ENCODE measurements at regions not wholly inside any gene's neighbourhood (a gene's known extent, or its start where the extent isn't known, plus 50 kb on each side); places are given as distances from the start of the nearest gene placed in this dataset.

DNA sequence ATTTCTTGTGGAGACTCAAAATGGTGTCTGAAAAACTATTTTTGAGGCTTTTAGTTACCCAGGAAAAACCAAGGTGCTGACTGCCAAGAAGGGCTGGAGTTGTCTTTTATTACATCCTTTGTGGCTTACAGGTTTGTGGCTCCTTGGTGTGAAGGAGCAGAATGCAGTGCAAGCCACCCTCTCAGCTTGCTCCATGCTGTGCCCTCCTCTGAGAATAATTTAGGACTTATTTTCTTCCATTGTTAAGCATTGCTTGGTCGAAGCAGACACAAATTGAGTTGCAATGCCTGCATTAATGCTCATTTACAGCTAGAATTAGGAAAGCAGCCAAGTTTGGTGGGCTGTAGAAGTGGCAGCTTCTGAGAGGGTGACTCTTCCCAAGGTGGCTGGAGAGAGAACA, 272.2 kb downstream of the KIF4B start:
- Histone ChIP-seq H3K4me2 (ENCODE audit: low read length) (no peak overlapping the region), H4K20me1 (ENCODE audit: insufficient read depth, low read length) (no peaks in the 10 kb centered on the region), H3K27ac (ENCODE audit: low read depth, low read length, poor library complexity, severe bottlenecking) (no peak overlapping the region), H3K36me3 (ENCODE audit: insufficient read depth, low read length) (no peaks in the 10 kb centered on the region), H3K79me2 (ENCODE audit: insufficient read depth, low read depth, low read length) (no peaks in the 10 kb centered on the region), H3K4me3 (ENCODE audit: low read depth, low read length, poor library complexity, severe bottlenecking) (no peak overlapping the region), H3K9me3 (ENCODE audit: low read length) (no peaks in the 10 kb centered on the region), H3K4me1 (ENCODE audit: insufficient read depth, low read length, poor library complexity, severe bottlenecking) (no peaks in the 10 kb centered on the region), H3K9me2 (ENCODE audit: insufficient read depth, low read length) (no peaks in the 10 kb centered on the region), H2AFZ (ENCODE audit: low read length) (no peak overlapping the region)
- ChIA-PET CTCF (ENCODE audit: unreplicated experiment) (no interaction called here), POLR2A (no interaction called here)
- no peak for TF ChIP-seq EZH2phosphoT487 (IDR thresholded peaks at IDR 0.05; ENCODE audit: borderline replicate concordance, low read depth, low read length)
- TF ChIP-seq, protein P1, sequence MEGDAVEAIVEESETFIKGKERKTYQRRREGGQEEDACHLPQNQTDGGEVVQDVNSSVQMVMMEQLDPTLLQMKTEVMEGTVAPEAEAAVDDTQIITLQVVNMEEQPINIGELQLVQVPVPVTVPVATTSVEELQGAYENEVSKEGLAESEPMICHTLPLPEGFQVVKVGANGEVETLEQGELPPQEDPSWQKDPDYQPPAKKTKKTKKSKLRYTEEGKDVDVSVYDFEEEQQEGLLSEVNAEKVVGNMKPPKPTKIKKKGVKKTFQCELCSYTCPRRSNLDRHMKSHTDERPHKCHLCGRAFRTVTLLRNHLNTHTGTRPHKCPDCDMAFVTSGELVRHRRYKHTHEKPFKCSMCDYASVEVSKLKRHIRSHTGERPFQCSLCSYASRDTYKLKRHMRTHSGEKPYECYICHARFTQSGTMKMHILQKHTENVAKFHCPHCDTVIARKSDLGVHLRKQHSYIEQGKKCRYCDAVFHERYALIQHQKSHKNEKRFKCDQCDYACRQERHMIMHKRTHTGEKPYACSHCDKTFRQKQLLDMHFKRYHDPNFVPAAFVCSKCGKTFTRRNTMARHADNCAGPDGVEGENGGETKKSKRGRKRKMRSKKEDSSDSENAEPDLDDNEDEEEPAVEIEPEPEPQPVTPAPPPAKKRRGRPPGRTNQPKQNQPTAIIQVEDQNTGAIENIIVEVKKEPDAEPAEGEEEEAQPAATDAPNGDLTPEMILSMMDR (conservative IDR thresholded peaks at IDR 0.05; ENCODE audit: low read length), result no peak
- BruUV-seq (replicated peaks), result no TSS peak
- intact Hi-C loops (cut with micrococcal nuclease; ENCODE audit: unreplicated experiment), result no loop called here
- DNase-seq (ENCODE audit: low spot score), result no peak

DNA sequence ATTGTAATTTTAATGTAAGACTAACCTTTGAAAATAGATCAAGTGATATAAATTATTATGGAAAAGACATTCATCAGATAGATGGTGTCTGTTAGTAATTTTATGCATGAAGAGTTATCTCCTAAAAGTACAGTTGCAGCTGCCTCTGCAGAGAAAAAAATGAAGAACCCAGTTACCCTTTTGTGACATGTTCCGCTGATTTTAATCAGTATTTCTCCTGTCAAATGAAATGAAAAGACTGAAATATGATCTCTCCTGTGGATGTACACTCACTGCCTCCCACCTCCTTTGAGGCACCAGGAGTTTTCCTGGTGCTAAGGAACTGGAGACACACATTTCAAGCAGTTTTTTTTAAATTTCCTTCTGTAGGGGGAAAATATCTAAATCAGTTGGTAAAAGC, 277.4 kb downstream of the KIF4B start:
- no peak overlapping the region for H3K27ac ChIP-seq (ENCODE audit: low read depth, low read length, poor library complexity, severe bottlenecking)
- H4K20me1 ChIP-seq (ENCODE audit: insufficient read depth, low read length), result no peaks in the 10 kb centered on the region
- no peaks in the 10 kb centered on the region for H3K4me1 ChIP-seq (ENCODE audit: insufficient read depth, low read length, poor library complexity, severe bottlenecking)
- CTCF ChIA-PET (ENCODE audit: unreplicated experiment), result no interaction called here
- no peak overlapping the region for H3K4me2 ChIP-seq (ENCODE audit: low read length)
- no peaks in the 10 kb centered on the region for H3K9me3 ChIP-seq (ENCODE audit: low read length)
- H2AFZ ChIP-seq (ENCODE audit: low read length), result no peak overlapping the region
- H3K79me2 ChIP-seq (ENCODE audit: insufficient read depth, low read depth, low read length), result no peaks in the 10 kb centered on the region
- no TSS peak for BruUV-seq (replicated peaks)
- DNase-seq (ENCODE audit: low spot score), result no peak
- POLR2A ChIA-PET, result interaction anchor here (0.6 to 0.8 kb wide), 2 partner anchors 274 to 670 kb away, joined by 3 to 4 read pairs; no protein-coding TSS in a partner anchor
- no peak for TF ChIP-seq EZH2phosphoT487 (IDR thresholded peaks at IDR 0.05; ENCODE audit: borderline replicate concordance, low read depth, low read length)
- TF ChIP-seq, protein P1 (conservative IDR thresholded peaks at IDR 0.05; ENCODE audit: low read length), result no peak
- no peaks in the 10 kb centered on the region for H3K36me3 ChIP-seq (ENCODE audit: insufficient read depth, low read length)
- intact Hi-C loops (cut with micrococcal nuclease; ENCODE audit: unreplicated experiment), result no loop called here
- no peak overlapping the region for H3K4me3 ChIP-seq (ENCODE audit: low read depth, low read length, poor library complexity, severe bottlenecking)
- H3K9me2 ChIP-seq (ENCODE audit: insufficient read depth, low read length), result no peaks in the 10 kb centered on the region

DNA sequence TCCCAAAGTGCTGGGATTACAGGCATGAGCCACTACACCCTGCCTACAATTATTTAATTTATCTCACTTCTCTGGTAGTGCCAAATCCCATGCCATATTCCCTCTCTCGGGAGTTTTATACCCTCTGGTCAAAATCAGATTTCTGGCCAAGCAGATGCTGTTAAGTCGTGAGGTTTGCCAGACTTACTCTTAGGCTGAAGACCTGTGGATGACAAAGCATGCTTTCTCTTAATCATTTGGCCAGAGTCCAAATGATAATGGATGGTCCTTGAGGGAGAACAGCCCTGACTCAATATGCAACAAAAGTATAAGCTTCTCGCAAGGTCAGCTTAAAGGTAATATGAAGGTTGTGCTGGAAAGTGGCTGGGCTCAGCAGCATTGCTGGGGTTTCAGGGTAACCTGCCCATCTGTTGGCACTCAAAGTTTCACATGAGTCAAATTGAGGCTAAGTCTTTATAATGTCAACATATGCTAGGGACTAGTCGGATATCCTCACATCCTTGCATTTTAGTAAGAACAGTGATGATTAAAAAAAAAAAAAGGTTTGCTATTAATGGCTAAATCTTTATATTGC, 280.1 kb downstream of the KIF4B start:
- intact Hi-C loops (cut with micrococcal nuclease; ENCODE audit: unreplicated experiment), result no loop called here
- Histone ChIP-seq H3K9me3 (ENCODE audit: low read length) (no peaks in the 10 kb centered on the region), H3K36me3 (ENCODE audit: insufficient read depth, low read length) (no peaks in the 10 kb centered on the region), H3K27ac (ENCODE audit: low read depth, low read length, poor library complexity, severe bottlenecking) (no peak overlapping the region), H3K4me3 (ENCODE audit: low read depth, low read length, poor library complexity, severe bottlenecking) (no peak overlapping the region), H3K4me2 (ENCODE audit: low read length) (no peak overlapping the region), H3K4me1 (ENCODE audit: insufficient read depth, low read length, poor library complexity, severe bottlenecking) (no peaks in the 10 kb centered on the region), H2AFZ (ENCODE audit: low read length) (no peak overlapping the region), H3K79me2 (ENCODE audit: insufficient read depth, low read depth, low read length) (no peaks in the 10 kb centered on the region), H4K20me1 (ENCODE audit: insufficient read depth, low read length) (no peaks in the 10 kb centered on the region), H3K9me2 (ENCODE audit: insufficient read depth, low read length) (no peaks in the 10 kb centered on the region)
- no peak for TF ChIP-seq EZH2phosphoT487 (IDR thresholded peaks at IDR 0.05; ENCODE audit: borderline replicate concordance, low read depth, low read length)
- TF ChIP-seq, protein P1 (conservative IDR thresholded peaks at IDR 0.05; ENCODE audit: low read length), result no peak
- BruUV-seq (replicated peaks), result no TSS peak
- no peak for DNase-seq (ENCODE audit: low spot score)
- CTCF ChIA-PET (ENCODE audit: unreplicated experiment), result no interaction called here
- POLR2A ChIA-PET, result no interaction called here
